Right cardiac atrium (tissue), 5 donors: ENCODE measurements at regions not wholly inside any gene's neighbourhood (a gene's known extent, or its start where the extent isn't known, plus 50 kb on each side); places are given as distances from the start of the nearest gene placed in this dataset.

Experiments used
- ATAC-seq, 2 donors: fragments of 200-7000 bp; cut with Tn5 transposase; one replicate each; pipeline versions ENCODE4 v1.8.0 to v1.9.1; 2020; ENCODE audit warnings: moderate library complexity in 2 of 2, mild to moderate bottlenecking in 1 of 2
- DNase-seq, 3 donors: peaks; one replicate each; pipeline ENCODE4 v3.0.0-alpha.2; 2020
- H3K27ac ChIP-seq: one replicate; pipeline ENCODE4 v1.5.1; 2013; ENCODE audit warnings: mild to moderate bottlenecking, low read length, control low read depth, moderate library complexity
- H3K27me3 ChIP-seq: one replicate; pipeline ENCODE4 v1.6.1; 2013; ENCODE audit not compliant: control insufficient read depth, insufficient read depth
- H3K4me1 ChIP-seq: one replicate; pipeline ENCODE4 v1.6.1; 2013; ENCODE audit warnings: low read length; ENCODE audit not compliant: control insufficient read depth, insufficient read depth
- H3K4me3 ChIP-seq: one replicate; pipeline ENCODE4 v1.5.1; 2013; ENCODE audit warnings: low read length, control low read depth
- H3K9me3 ChIP-seq: one replicate; pipeline ENCODE4 v1.6.1; 2013; ENCODE audit warnings: low read length; ENCODE audit not compliant: control insufficient read depth
- WGBS: extraction: QIAGEN DNeasy Blood & Tissue Kit; methylation state at CpG from one replicate; pipeline ENCODE4 v1.1.7; 2013; 5-methylcytosine and 5-hydroxymethylcytosine counted together
- intact Hi-C, 4 donors: fragments of 100-400 bp; cut with DNase I; formaldehyde crosslinking; loops; one replicate each; pipeline versions ENCODE4 v1.11.0 to v1.14.0; 2022 to 2023
- donor health status: healthy with polysubstance abuse.
- donor health status: DM: no; HTN: yes; CAD: no.
- donor health status: DM: no; HTN: no; CAD: no.
- donor health status: DM: no; HTN: yes; CAD: no; lungs with severe emphysema.
- donor health status: DM: yes; HTN: yes; CAD: no.

GRCh38 chr10:63783882-63784281 is 262.7 kb downstream of the REEP3 start:
- Histone ChIP-seq H3K4me3 (no peak overlapping the region), H3K9me3 (no peaks in the 10 kb centered on the region), H3K27ac (no peak overlapping the region), H3K27me3 (no peaks in the 10 kb centered on the region), H3K4me1 (no peaks in the 10 kb centered on the region)
- ATAC-seq = no peak
- intact Hi-C loops = no loop called here
- DNase-seq = no peak
- WGBS = 94% methylated on average over 1 of the region's 1 CpG

- no peak overlapping the region for H3K4me3 ChIP-seq
- H3K4me1 ChIP-seq = no peaks in the 10 kb centered on the region
- H3K9me3 ChIP-seq = no peaks in the 10 kb centered on the region
- ATAC-seq = peak in 1 of 2 donors; percentile 29
- intact Hi-C loops = no loop called here
- no peak overlapping the region for H3K27ac ChIP-seq
- WGBS = 86% methylated on average over 3 of the region's 3 CpGs
- no peaks in the 10 kb centered on the region for H3K27me3 ChIP-seq
- DNase-seq = peak in 2 of 3 donors; percentile 21 to 66
Measured at GRCh38 chr10:63788152-63788821, 267.1 kb downstream of the REEP3 start.

- ATAC-seq = no peak
- H3K9me3 ChIP-seq = no peaks in the 10 kb centered on the region
- 76% methylated on average over 8 of the region's 8 CpGs for WGBS
Measured at GRCh38 chr10:63795094-63795860, 274.1 kb downstream of the REEP3 start.

GRCh38 chr10:63798599-63799498 is 277.6 kb downstream of the REEP3 start:
- WGBS = 29% methylated on average over 9 of the region's 9 CpGs
- Histone ChIP-seq H3K27me3 (no peaks in the 10 kb centered on the region), H3K4me1 (no peaks in the 10 kb centered on the region), H3K27ac (no peak overlapping the region), H3K9me3 (no peaks in the 10 kb centered on the region), H3K4me3 (peak overlapping the region; percentile 4)
- intact Hi-C loops = no loop called here
- ATAC-seq (peak; percentile 96 to 98), DNase-seq (peak; percentile 79 to 89 (median 82))

More at GRCh38 chr10:63795094-63795860, 274.1 kb downstream of the REEP3 start:
- Histone ChIP-seq H3K4me3 (no peak overlapping the region), H3K27me3 (no peaks in the 10 kb centered on the region), H3K4me1 (no peaks in the 10 kb centered on the region), H3K27ac (no peak overlapping the region)
- DNase-seq = no peak
- intact Hi-C loops = no loop called here

GRCh38 chr10:63799521-63800300 is 278.5 kb downstream of the REEP3 start:
- Histone ChIP-seq H3K4me3 (peak overlapping the region; percentile 4), H3K27me3 (no peaks in the 10 kb centered on the region), H3K9me3 (no peaks in the 10 kb centered on the region), H3K4me1 (no peaks in the 10 kb centered on the region), H3K27ac (peak overlapping the region; percentile 60)
- DNase-seq (no peak), ATAC-seq (peak in 1 of 2 donors; percentile 46)
- 37% methylated on average over 8 of the region's 8 CpGs for WGBS
- intact Hi-C loops = no loop called here

- H3K4me1 ChIP-seq = no peaks in the 10 kb centered on the region
- H3K9me3 ChIP-seq = no peaks in the 10 kb centered on the region
- DNase-seq = no peak
- intact Hi-C loops = no loop called here
- H3K27ac ChIP-seq = no peak overlapping the region
- H3K4me3 ChIP-seq = no peak overlapping the region
- no peak for ATAC-seq
- 32% methylated on average over 4 of the region's 4 CpGs for WGBS
- no peaks in the 10 kb centered on the region for H3K27me3 ChIP-seq
Measured at GRCh38 chr10:63801166-63801565, 280.0 kb downstream of the REEP3 start.

- DNase-seq (no peak), ATAC-seq (no peak)
- Histone ChIP-seq H3K4me1 (no peaks in the 10 kb centered on the region), H3K27me3 (no peaks in the 10 kb centered on the region), H3K27ac (no peak overlapping the region), H3K9me3 (no peaks in the 10 kb centered on the region), H3K4me3 (no peak overlapping the region)
- intact Hi-C loops = no loop called here
- 30% methylated on average over 2 of the region's 2 CpGs for WGBS
Measured at GRCh38 chr10:63806330-63806729, 285.1 kb downstream of the REEP3 start.

- H3K4me3 ChIP-seq = no peak overlapping the region
- H3K27ac ChIP-seq = no peak overlapping the region
- DNase-seq (no peak), ATAC-seq (no peak)
- intact Hi-C loops = no loop called here
- H3K27me3 ChIP-seq = no peaks in the 10 kb centered on the region
- no peaks in the 10 kb centered on the region for H3K9me3 ChIP-seq
- WGBS = 38% methylated on average over 2 of the region's 2 CpGs
- H3K4me1 ChIP-seq = no peaks in the 10 kb centered on the region
Measured at GRCh38 chr10:63812501-63812900, 291.3 kb downstream of the REEP3 start.

GRCh38 chr10:63819753-63820329 is 298.6 kb downstream of the REEP3 start:
- WGBS = 4% methylated on average over 3 of the region's 3 CpGs
- Histone ChIP-seq H3K27ac (no peak overlapping the region), H3K9me3 (no peaks in the 10 kb centered on the region), H3K4me1 (no peaks in the 10 kb centered on the region), H3K4me3 (no peak overlapping the region), H3K27me3 (no peaks in the 10 kb centered on the region)
- DNase-seq (peak; percentile 83 to 91 (median 83)), ATAC-seq (peak; percentile 57 to 67)
- intact Hi-C loops = no loop called here

- no peaks in the 10 kb centered on the region for H3K27me3 ChIP-seq
- H3K4me3 ChIP-seq = no peak overlapping the region
- no peak for DNase-seq
- H3K4me1 ChIP-seq = no peaks in the 10 kb centered on the region
- intact Hi-C loops = no loop called here
- no peaks in the 10 kb centered on the region for H3K9me3 ChIP-seq
- no peak for ATAC-seq
- WGBS = 62% methylated on average over 5 of the region's 5 CpGs
- H3K27ac ChIP-seq = no peak overlapping the region
Measured at GRCh38 chr10:63822496-63822895, 301.3 kb downstream of the REEP3 start.
